ENCODE measurements at regions not wholly inside any gene's neighbourhood (a gene's known extent, or its start where the extent isn't known, plus 50 kb on each side); places are given as distances from the start of the nearest gene placed in this dataset.

DNA sequence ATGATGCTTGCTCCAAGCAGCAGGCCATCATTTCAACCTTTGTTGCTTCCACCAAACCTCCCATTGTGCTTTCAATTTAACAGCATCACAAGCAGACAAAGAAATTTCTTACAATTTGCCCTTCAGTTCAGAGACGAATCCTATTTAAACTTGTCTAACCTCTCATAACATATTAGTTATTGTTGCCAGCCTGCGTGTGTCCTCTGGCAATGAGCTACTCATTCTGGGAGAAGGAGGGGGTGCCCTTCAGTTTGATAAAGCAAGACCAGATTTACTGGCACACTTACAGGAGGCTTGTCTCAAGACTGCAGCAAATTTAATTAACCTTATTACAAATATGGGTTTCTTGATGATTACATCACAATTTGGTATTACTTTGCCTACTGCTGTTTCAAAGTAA, 203.6 kb upstream of the SOX5 start:
- no peak overlapping the region for H3K27ac ChIP-seq (ENCODE audit: low read length)
- H3K4me1 ChIP-seq (ENCODE audit: low read length): no peaks in the 10 kb centered on the region
- H3K79me2 ChIP-seq (ENCODE audit: low read length): no peaks in the 10 kb centered on the region
- H3K27me3 ChIP-seq (ENCODE audit: low read length): 0 out of 2 replicates have a peak, but pooled peaks cover 3% of the 10 kb centered on the region
- no peaks in the 10 kb centered on the region for H3K36me3 ChIP-seq (ENCODE audit: insufficient read depth, low read length)
- no peaks in the 10 kb centered on the region for H3K9me2 ChIP-seq (replicated peaks; ENCODE audit: insufficient read depth, low read length)
- H3K9me3 ChIP-seq (ENCODE audit: low read length): no peaks in the 10 kb centered on the region
- no peak overlapping the region for H3K4me2 ChIP-seq (ENCODE audit: low read depth, low read length, poor library complexity, severe bottlenecking)
- no peak overlapping the region for H3K4me3 ChIP-seq (ENCODE audit: low read length)
- H2AFZ ChIP-seq (ENCODE audit: low read length): no peak overlapping the region
- H3K9ac ChIP-seq (ENCODE audit: low read length): no peak overlapping the region
- no peak for DNase-seq
- no peaks in the 10 kb centered on the region for H4K20me1 ChIP-seq (ENCODE audit: insufficient read depth, low read depth, low read length)

DNA sequence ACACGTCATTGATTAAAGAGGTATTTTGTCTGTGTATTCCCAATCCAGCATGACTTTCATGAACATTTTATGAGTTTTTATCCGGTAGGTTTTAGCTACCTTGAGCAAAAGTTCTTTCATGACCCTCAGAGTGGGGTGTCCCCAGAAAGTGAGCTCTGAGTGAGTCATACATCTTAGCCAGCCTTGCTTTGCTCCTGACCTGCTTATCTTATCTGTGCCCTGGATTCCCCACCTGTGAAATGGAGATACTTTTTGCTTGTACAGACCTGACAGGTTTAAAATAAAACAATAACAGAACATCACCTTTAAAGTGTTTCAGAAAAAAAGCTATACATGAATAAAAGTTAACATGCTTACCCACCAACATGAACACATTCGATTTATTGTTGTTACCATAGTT, 202.8 kb upstream of the SOX5 start:
- no peaks in the 10 kb centered on the region for H3K4me1 ChIP-seq (ENCODE audit: low read length)

DNA sequence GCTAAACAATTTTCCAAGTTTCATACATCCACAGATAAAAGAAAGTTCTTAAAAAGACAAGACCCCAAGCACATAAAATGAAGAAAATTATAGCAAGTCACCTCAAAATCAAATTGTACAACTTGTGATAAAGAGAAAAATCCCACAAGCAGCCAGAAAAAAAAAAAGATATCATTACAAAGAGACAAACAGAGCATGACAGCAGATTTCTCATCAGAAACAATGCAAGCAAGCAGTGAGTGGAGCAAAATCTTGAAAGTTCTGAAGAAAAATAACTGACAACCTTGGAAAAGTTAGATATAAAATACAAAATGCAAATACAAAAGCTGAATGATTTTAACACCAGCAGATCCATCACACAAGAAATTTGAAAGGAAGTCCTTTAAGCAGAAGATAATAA, 194.5 kb upstream of the SOX5 start:
- no peaks in the 10 kb centered on the region for H3K9me2 ChIP-seq (replicated peaks; ENCODE audit: insufficient read depth, low read length)
- H2AFZ ChIP-seq (ENCODE audit: low read length): no peak overlapping the region
- H3K36me3 ChIP-seq (ENCODE audit: insufficient read depth, low read length): no peaks in the 10 kb centered on the region
- no peak for DNase-seq
- no peak overlapping the region for H3K4me3 ChIP-seq (ENCODE audit: low read length)
- H3K9me3 ChIP-seq (ENCODE audit: low read length): no peaks in the 10 kb centered on the region
- H3K27ac ChIP-seq (ENCODE audit: low read length): no peak overlapping the region
- no peaks in the 10 kb centered on the region for H3K27me3 ChIP-seq (ENCODE audit: low read length)
- no peak overlapping the region for H3K9ac ChIP-seq (ENCODE audit: low read length)
- H3K79me2 ChIP-seq (ENCODE audit: low read length): no peaks in the 10 kb centered on the region
- no peaks in the 10 kb centered on the region for H4K20me1 ChIP-seq (ENCODE audit: insufficient read depth, low read depth, low read length)
- no peak overlapping the region for H3K4me2 ChIP-seq (ENCODE audit: low read depth, low read length, poor library complexity, severe bottlenecking)
- no peaks in the 10 kb centered on the region for H3K4me1 ChIP-seq (ENCODE audit: low read length)

More for the DNA sequence above, 202.8 kb upstream of the SOX5 start:
- Histone ChIP-seq H3K27ac (ENCODE audit: low read length) (no peak overlapping the region), H3K9ac (ENCODE audit: low read length) (no peak overlapping the region), H3K9me3 (ENCODE audit: low read length) (no peaks in the 10 kb centered on the region), H3K79me2 (ENCODE audit: low read length) (no peaks in the 10 kb centered on the region), H3K4me3 (ENCODE audit: low read length) (no peak overlapping the region), H4K20me1 (ENCODE audit: insufficient read depth, low read depth, low read length) (no peaks in the 10 kb centered on the region), H3K9me2 (replicated peaks; ENCODE audit: insufficient read depth, low read length) (no peaks in the 10 kb centered on the region), H3K27me3 (ENCODE audit: low read length) (0 out of 2 replicates have a peak, but pooled peaks cover 3% of the 10 kb centered on the region), H3K4me2 (ENCODE audit: low read depth, low read length, poor library complexity, severe bottlenecking) (no peak overlapping the region), H2AFZ (ENCODE audit: low read length) (no peak overlapping the region), H3K36me3 (ENCODE audit: insufficient read depth, low read length) (no peaks in the 10 kb centered on the region)
- no peak for DNase-seq

DNA sequence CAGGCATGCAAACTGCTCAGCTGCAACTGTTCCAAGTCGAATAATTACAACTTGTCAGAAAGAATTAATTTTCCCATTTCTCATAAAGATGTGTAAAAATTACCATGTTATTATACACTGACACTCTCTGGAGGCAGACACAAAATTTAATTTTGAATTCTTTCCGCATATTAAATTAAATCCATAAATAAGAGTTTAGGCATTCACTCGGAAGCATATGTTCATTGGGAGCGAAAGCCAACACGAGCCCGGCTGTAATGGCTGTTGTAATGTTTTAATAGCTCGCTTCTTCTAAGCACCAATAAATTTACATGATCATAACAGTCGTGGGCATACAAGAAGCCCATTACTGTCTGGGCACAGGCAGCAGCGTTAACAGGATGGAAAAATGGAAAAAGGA, 189.6 kb upstream of the SOX5 start:
- Histone ChIP-seq H3K4me2 (ENCODE audit: low read depth, low read length, poor library complexity, severe bottlenecking) (no peak overlapping the region), H3K4me1 (ENCODE audit: low read length) (no peaks in the 10 kb centered on the region), H3K27ac (ENCODE audit: low read length) (no peak overlapping the region), H3K79me2 (ENCODE audit: low read length) (no peaks in the 10 kb centered on the region), H4K20me1 (ENCODE audit: insufficient read depth, low read depth, low read length) (no peaks in the 10 kb centered on the region), H3K4me3 (ENCODE audit: low read length) (no peak overlapping the region), H3K36me3 (ENCODE audit: insufficient read depth, low read length) (no peaks in the 10 kb centered on the region), H3K9ac (ENCODE audit: low read length) (no peak overlapping the region), H3K9me3 (ENCODE audit: low read length) (no peaks in the 10 kb centered on the region), H3K27me3 (ENCODE audit: low read length) (no peaks in the 10 kb centered on the region), H2AFZ (ENCODE audit: low read length) (no peak overlapping the region), H3K9me2 (replicated peaks; ENCODE audit: insufficient read depth, low read length) (no peaks in the 10 kb centered on the region)
- DNase-seq: no peak

DNA sequence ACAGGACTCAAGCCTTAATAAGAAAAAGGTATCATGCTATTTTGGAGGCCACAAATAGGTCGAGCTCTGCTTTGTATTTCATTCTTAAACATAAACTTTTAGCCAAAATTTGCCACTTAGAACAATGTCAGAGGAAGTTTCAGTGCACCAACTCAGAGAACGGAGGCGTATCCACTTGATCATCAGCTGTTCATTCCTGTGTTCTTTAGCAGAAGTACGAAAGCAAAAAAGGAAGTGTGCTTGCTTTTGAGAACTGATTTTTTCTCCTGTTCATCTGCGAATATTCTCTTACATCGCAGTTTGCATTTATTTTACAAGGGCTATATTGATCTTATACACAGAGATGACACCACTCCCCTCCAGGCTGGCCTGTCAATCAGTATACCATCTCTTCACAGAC, 188.6 kb upstream of the SOX5 start:
- H3K27me3 ChIP-seq (ENCODE audit: low read length): no peaks in the 10 kb centered on the region
- H2AFZ ChIP-seq (ENCODE audit: low read length): no peak overlapping the region
- no peak overlapping the region for H3K4me3 ChIP-seq (ENCODE audit: low read length)
- no peaks in the 10 kb centered on the region for H4K20me1 ChIP-seq (ENCODE audit: insufficient read depth, low read depth, low read length)
- no peaks in the 10 kb centered on the region for H3K79me2 ChIP-seq (ENCODE audit: low read length)
- no peak overlapping the region for H3K4me2 ChIP-seq (ENCODE audit: low read depth, low read length, poor library complexity, severe bottlenecking)
- H3K27ac ChIP-seq (ENCODE audit: low read length): no peak overlapping the region
- DNase-seq: no peak
- H3K4me1 ChIP-seq (ENCODE audit: low read length): no peaks in the 10 kb centered on the region
- no peaks in the 10 kb centered on the region for H3K36me3 ChIP-seq (ENCODE audit: insufficient read depth, low read length)
- no peaks in the 10 kb centered on the region for H3K9me3 ChIP-seq (ENCODE audit: low read length)
- H3K9ac ChIP-seq (ENCODE audit: low read length): no peak overlapping the region
- H3K9me2 ChIP-seq (replicated peaks; ENCODE audit: insufficient read depth, low read length): no peaks in the 10 kb centered on the region

DNA sequence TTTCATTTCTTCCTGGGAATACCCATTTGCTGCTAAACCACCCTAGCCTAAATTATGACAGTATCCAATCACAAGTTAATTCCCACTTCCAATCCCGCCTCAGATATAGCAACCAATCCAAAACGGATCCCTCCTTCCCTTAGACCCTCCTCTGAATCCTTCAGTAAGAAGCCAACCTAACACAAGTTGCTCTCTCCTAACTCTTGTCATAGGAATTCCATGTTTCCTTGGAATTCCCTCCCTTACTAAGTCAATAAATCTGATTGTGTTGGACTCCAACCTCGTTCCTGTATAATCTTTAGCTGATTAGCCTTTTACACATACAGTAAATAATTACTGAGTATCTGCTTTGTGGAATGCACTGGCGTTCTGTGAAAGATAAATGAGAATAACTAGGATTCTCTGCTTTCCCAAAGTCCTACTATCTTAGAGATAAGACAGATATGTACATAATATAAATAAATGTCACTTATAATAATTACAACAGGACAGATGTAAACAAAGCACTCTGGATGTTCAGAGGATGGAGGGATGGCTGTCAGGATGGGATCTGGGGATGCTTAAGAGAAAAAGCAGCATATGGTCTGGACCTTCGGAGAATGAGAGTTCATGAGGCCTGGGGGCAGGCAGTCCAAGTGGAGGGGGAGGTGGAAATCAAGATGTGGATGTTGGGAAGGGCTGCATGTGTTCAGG, 185.8 kb upstream of the SOX5 start:
- no peak for DNase-seq
- H3K9me2 ChIP-seq (replicated peaks; ENCODE audit: insufficient read depth, low read length): no peaks in the 10 kb centered on the region
- no peak overlapping the region for H3K4me2 ChIP-seq (ENCODE audit: low read depth, low read length, poor library complexity, severe bottlenecking)
- no peak overlapping the region for H2AFZ ChIP-seq (ENCODE audit: low read length)
- H3K79me2 ChIP-seq (ENCODE audit: low read length): no peaks in the 10 kb centered on the region
- H3K4me1 ChIP-seq (ENCODE audit: low read length): no peaks in the 10 kb centered on the region
- H4K20me1 ChIP-seq (ENCODE audit: insufficient read depth, low read depth, low read length): no peaks in the 10 kb centered on the region
- H3K27me3 ChIP-seq (ENCODE audit: low read length): no peaks in the 10 kb centered on the region
- H3K9me3 ChIP-seq (ENCODE audit: low read length): no peaks in the 10 kb centered on the region
- H3K27ac ChIP-seq (ENCODE audit: low read length): no peak overlapping the region
- H3K4me3 ChIP-seq (ENCODE audit: low read length): no peak overlapping the region
- H3K9ac ChIP-seq (ENCODE audit: low read length): no peak overlapping the region
- H3K36me3 ChIP-seq (ENCODE audit: insufficient read depth, low read length): no peaks in the 10 kb centered on the region

DNA sequence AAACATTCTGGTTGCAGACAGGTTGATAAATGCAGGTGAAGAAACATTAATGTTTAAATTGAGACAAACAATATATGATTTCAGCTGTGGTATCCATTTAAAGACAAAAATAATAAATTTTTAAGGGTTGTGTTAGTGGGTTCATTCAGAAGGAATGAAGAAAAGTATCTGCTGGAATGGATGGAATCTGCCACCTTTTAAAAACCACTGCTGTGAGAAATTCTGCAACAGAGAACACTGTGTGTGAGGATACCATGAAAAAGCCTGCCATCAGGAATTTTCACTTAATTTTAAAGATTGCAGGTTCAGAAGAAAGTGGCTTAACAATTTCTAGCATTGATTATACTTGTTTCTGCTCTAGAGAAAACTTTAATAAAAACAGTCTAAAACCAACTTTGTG, 184.6 kb upstream of the SOX5 start:
- Histone ChIP-seq H4K20me1 (ENCODE audit: insufficient read depth, low read depth, low read length) (no peaks in the 10 kb centered on the region), H3K4me1 (ENCODE audit: low read length) (no peaks in the 10 kb centered on the region), H3K9ac (ENCODE audit: low read length) (no peak overlapping the region), H3K79me2 (ENCODE audit: low read length) (no peaks in the 10 kb centered on the region), H3K9me2 (replicated peaks; ENCODE audit: insufficient read depth, low read length) (no peaks in the 10 kb centered on the region), H3K4me3 (ENCODE audit: low read length) (no peak overlapping the region), H3K4me2 (ENCODE audit: low read depth, low read length, poor library complexity, severe bottlenecking) (no peak overlapping the region), H3K36me3 (ENCODE audit: insufficient read depth, low read length) (no peaks in the 10 kb centered on the region), H2AFZ (ENCODE audit: low read length) (no peak overlapping the region), H3K9me3 (ENCODE audit: low read length) (no peaks in the 10 kb centered on the region), H3K27ac (ENCODE audit: low read length) (no peak overlapping the region), H3K27me3 (ENCODE audit: low read length) (no peaks in the 10 kb centered on the region)
- DNase-seq: no peak

DNA sequence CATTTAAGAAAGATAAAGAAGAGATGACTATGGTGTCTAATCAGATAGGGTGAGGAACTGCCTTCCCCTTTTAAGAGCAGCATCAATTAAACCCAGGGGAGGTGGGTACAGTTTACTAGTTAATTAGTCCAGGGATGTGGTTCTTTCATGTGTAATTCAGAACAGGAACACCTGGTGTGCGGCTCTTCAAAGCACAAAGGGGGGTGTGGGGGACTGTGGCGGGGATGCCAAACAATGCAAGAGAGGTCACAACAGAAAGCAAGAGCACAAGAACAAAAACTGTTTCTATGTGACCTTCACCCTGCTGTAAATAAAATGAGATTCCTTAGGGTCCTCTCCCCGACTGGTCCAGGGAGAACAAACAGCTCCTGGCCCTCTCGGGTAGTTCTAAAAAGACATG, 183.9 kb upstream of the SOX5 start:
- Histone ChIP-seq H3K4me1 (ENCODE audit: low read length) (peaks cover 2% of the 10 kb centered on the region), H3K79me2 (ENCODE audit: low read length) (no peaks in the 10 kb centered on the region), H3K4me3 (ENCODE audit: low read length) (no peak overlapping the region), H3K9me3 (ENCODE audit: low read length) (no peaks in the 10 kb centered on the region), H4K20me1 (ENCODE audit: insufficient read depth, low read depth, low read length) (no peaks in the 10 kb centered on the region), H3K9me2 (replicated peaks; ENCODE audit: insufficient read depth, low read length) (no peaks in the 10 kb centered on the region), H3K36me3 (ENCODE audit: insufficient read depth, low read length) (no peaks in the 10 kb centered on the region), H3K27me3 (ENCODE audit: low read length) (no peaks in the 10 kb centered on the region), H3K9ac (ENCODE audit: low read length) (no peak overlapping the region), H3K27ac (ENCODE audit: low read length) (no peak overlapping the region), H2AFZ (ENCODE audit: low read length) (no peak overlapping the region), H3K4me2 (ENCODE audit: low read depth, low read length, poor library complexity, severe bottlenecking) (no peak overlapping the region)
- no peak for DNase-seq
